ENCODE measurements at regions not wholly inside any gene's neighbourhood (a gene's known extent, or its start where the extent isn't known, plus 50 kb on each side); places are given as distances from the start of the nearest gene placed in this dataset.

DNA sequence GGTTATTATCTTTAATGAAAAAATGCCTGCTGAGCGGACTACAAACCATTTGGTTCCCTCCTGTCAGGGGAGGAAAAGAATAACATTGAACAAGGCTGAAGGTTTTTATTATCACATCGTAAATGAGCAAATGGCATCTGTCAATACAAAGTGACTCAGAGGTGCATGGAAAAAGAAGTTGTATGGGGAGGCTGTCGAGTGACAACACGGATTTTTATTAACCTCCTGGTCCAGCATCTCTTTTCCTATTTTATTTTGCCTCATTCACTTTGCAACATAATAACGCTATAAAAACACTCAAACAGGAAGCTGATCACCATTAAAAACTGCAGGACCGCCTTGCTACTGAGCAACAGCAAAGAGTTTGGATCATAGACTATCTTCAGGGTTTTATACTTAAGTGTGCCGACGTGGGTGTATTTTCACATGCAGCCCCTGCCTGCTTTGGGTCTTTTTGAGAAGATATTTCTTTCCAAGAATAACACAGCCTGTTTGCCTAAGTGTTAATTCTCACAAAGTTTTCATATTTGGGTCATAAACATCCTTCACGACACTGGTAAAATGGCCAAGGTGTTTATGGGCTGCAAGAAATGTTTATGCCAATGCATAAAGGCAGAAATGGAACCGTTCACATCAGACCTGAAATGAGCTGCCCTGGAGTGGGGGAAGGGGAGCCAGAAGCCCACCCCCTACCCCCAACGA lies 132.1 kb upstream of the SALL4 start:
- TF ChIP-seq, protein P1, sequence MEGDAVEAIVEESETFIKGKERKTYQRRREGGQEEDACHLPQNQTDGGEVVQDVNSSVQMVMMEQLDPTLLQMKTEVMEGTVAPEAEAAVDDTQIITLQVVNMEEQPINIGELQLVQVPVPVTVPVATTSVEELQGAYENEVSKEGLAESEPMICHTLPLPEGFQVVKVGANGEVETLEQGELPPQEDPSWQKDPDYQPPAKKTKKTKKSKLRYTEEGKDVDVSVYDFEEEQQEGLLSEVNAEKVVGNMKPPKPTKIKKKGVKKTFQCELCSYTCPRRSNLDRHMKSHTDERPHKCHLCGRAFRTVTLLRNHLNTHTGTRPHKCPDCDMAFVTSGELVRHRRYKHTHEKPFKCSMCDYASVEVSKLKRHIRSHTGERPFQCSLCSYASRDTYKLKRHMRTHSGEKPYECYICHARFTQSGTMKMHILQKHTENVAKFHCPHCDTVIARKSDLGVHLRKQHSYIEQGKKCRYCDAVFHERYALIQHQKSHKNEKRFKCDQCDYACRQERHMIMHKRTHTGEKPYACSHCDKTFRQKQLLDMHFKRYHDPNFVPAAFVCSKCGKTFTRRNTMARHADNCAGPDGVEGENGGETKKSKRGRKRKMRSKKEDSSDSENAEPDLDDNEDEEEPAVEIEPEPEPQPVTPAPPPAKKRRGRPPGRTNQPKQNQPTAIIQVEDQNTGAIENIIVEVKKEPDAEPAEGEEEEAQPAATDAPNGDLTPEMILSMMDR (conservative IDR thresholded peaks at IDR 0.05), result no peak
- TF ChIP-seq ZFX (IDR thresholded peaks at IDR 0.05), result no peak

Data from C4-2B (cell line).